Kidney (tissue), 13 donors: ENCODE measurements at regions not wholly inside any gene's neighbourhood (a gene's known extent, or its start where the extent isn't known, plus 50 kb on each side); places are given as distances from the start of the nearest gene placed in this dataset.
A peak's percentile ranks its signal among the peaks of the same experiment; 100 is the strongest.

Source experiments
- DNase-seq, 5 donors: peaks; one replicate each; pipeline ENCODE4 v3.0.0-alpha.2; 2013 to 2020
- FAIRE-seq: peaks from 2 replicates; lab custom pipeline; 2012; peaks lifted over from hg19 to GRCh38; lab: Jason Lieb, UNC
- H3K27ac ChIP-seq, 2 donors: one replicate each; pipeline ENCODE4 v1.7.0; 2013; ENCODE audit warnings: low read depth in 2 of 2, low read length in 2 of 2, inconsistent platforms in 1 of 2
- H3K27me3 ChIP-seq: one replicate; pipeline ENCODE4 v1.7.1; 2013; ENCODE audit warnings: low read length, inconsistent platforms; ENCODE audit not compliant: control insufficient read depth, insufficient read depth
- H3K36me3 ChIP-seq, 3 donors: one replicate each; pipeline versions ENCODE4 v1.7.0 to v1.7.1; 2013; ENCODE audit warnings: low read length in 3 of 3, control low read depth in 1 of 3, inconsistent platforms in 1 of 3; ENCODE audit not compliant: insufficient read depth in 3 of 3, control insufficient read depth in 2 of 3
- H3K4me1 ChIP-seq, 3 donors: one replicate each; pipeline versions ENCODE4 v1.7.0 to v1.7.1; 2013; ENCODE audit warnings: low read length in 3 of 3, inconsistent platforms in 1 of 3, low read depth in 1 of 3; ENCODE audit not compliant: control insufficient read depth in 2 of 3, insufficient read depth in 2 of 3
- H3K4me3 ChIP-seq, 3 donors: one replicate each; pipeline versions ENCODE4 v1.7.0 to v1.8.1; 2013; ENCODE audit warnings: low read length in 3 of 3, control low read depth in 1 of 3, inconsistent platforms in 1 of 3
- H3K9ac ChIP-seq, 3 donors: one replicate each; pipeline versions ENCODE4 v1.7.0 to v1.7.1; 2013; ENCODE audit warnings: low read length in 3 of 3, control low read depth in 1 of 3, inconsistent platforms in 1 of 3
- H3K9me3 ChIP-seq, 3 donors: one replicate each; pipeline versions ENCODE4 v1.7.0 to v1.7.1; 2013; ENCODE audit warnings: low read length in 3 of 3, control low read depth in 1 of 3, inconsistent platforms in 1 of 3; ENCODE audit not compliant: control insufficient read depth in 2 of 3, insufficient read depth in 1 of 3
- CTCF ChIP-seq: IDR thresholded peaks from 3 replicates; pipeline ENCODE4 v1.5.1; 2012; ENCODE audit warnings: mild to moderate bottlenecking, moderate library complexity, borderline replicate concordance; ENCODE audit not compliant: insufficient read depth; ENCODE audit errors: extremely low read depth
- intact Hi-C: fragments of 100-400 bp; cut with DNase I; formaldehyde crosslinking; loops from one replicate; pipeline ENCODE4 v1.11.1; 2022
- donor health status: control.
- donor health status: control.
- donor health status: control.
- donor health status: control.
- donor health status: control.
- donor health status: DM: yes; HTN: yes; CAD: no.
- donor health status: Normal renal cell carcinoma (clear cell type).

- Histone ChIP-seq H3K4me3 (no peak overlapping the region), H3K9me3 (no peaks in the 10 kb centered on the region), H3K9ac (no peak overlapping the region), H3K4me1 (no peaks in the 10 kb centered on the region), H3K36me3 (no peaks in the 10 kb centered on the region), H3K27me3 (no peaks in the 10 kb centered on the region), H3K27ac (no peak overlapping the region)
- no peak for FAIRE-seq
- intact Hi-C loops: no loop called here
- TF ChIP-seq CTCF: no peak
- DNase-seq: no peak
Measured at GRCh38 chr9:26112724-26113123, 434.5 kb upstream of the TUSC1 start.

GRCh38 chr9:26086396-26086795 lies 408.2 kb upstream of the TUSC1 start:
- no peaks in the 10 kb centered on the region for H3K4me1 ChIP-seq
- no peak overlapping the region for H3K9ac ChIP-seq
- FAIRE-seq (no peak), DNase-seq (no peak)
- H3K9me3 ChIP-seq: no peaks in the 10 kb centered on the region
- no peak overlapping the region for H3K4me3 ChIP-seq
- intact Hi-C loops: no loop called here
- H3K27me3 ChIP-seq: no peaks in the 10 kb centered on the region
- no peak for TF ChIP-seq CTCF
- H3K36me3 ChIP-seq: no peaks in the 10 kb centered on the region
- H3K27ac ChIP-seq: no peak overlapping the region

- Histone ChIP-seq H3K36me3 (no peaks in the 10 kb centered on the region), H3K27ac (no peak overlapping the region), H3K27me3 (no peaks in the 10 kb centered on the region), H3K9me3 (no peaks in the 10 kb centered on the region), H3K9ac (no peak overlapping the region), H3K4me3 (no peak overlapping the region), H3K4me1 (no peaks in the 10 kb centered on the region)
- intact Hi-C loops: no loop called here
- no peak for TF ChIP-seq CTCF
- DNase-seq (no peak), FAIRE-seq (peak; percentile 69)
Measured at GRCh38 chr9:26081847-26082246, 403.6 kb upstream of the TUSC1 start.

GRCh38 chr9:26078706-26079105 lies 400.5 kb upstream of the TUSC1 start:
- no peak for FAIRE-seq
- intact Hi-C loops: no loop called here
- TF ChIP-seq CTCF: no peak

More at GRCh38 chr9:26078706-26079105, 400.5 kb upstream of the TUSC1 start:
- no peak overlapping the region for H3K27ac ChIP-seq
- H3K27me3 ChIP-seq: no peaks in the 10 kb centered on the region
- DNase-seq: no peak
- H3K4me3 ChIP-seq: no peak overlapping the region
- H3K36me3 ChIP-seq: no peaks in the 10 kb centered on the region
- no peaks in the 10 kb centered on the region for H3K4me1 ChIP-seq
- H3K9me3 ChIP-seq: no peaks in the 10 kb centered on the region
- no peak overlapping the region for H3K9ac ChIP-seq
